ENCODE measurements at regions not wholly inside any gene's neighbourhood (a gene's known extent, or its start where the extent isn't known, plus 50 kb on each side); places are given as distances from the start of the nearest gene placed in this dataset.

DNA sequence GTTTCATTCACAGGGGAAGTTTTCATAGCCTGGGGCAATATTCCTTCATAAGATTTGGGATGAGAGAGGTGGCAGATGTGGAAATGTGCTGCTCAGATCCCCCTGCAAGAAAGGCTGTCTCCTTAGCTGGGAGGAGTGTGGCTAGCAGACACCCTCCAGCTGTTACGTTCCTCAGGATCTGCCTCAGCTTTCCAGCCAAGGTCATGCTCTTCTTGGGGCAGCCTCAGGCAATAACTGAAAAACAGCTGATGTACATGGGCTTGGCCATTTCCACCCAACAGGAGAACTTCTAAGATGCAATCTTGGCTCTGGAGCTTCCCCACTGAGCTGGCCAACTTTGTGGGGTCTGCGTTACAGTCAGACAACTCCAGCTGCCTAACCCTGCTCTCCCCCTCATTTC, 51.3 kb upstream of the SEPTIN7 start:
- no peaks in the 10 kb centered on the region for H3K36me3 ChIP-seq (ENCODE audit: control insufficient read depth in 2 of 4, insufficient read depth in 4 of 4, low read length in 3 of 4)
- TF ChIP-seq TBP (IDR thresholded peaks at IDR 0.05; ENCODE audit: low read depth, low read length) = no peak
- no peak for TF ChIP-seq POLR2AphosphoS5 (IDR thresholded peaks at IDR 0.05; ENCODE audit: low read depth, low read length)
- no peak for TF ChIP-seq JUND (IDR thresholded peaks at IDR 0.05; ENCODE audit: low read length)
- no peak for TF ChIP-seq YY1 (IDR thresholded peaks at IDR 0.05; ENCODE audit: low read depth, low read length)
- TF ChIP-seq NRF1 (IDR thresholded peaks at IDR 0.05; ENCODE audit: low read depth, low read length) = no peak
- no peak for TF ChIP-seq CBX8 (IDR thresholded peaks at IDR 0.05; ENCODE audit: borderline replicate concordance, low read depth, low read length)
- TF ChIP-seq CHD1 (IDR thresholded peaks at IDR 0.05; ENCODE audit: low read depth, low read length) = no peak
- TF ChIP-seq TAF1 (IDR thresholded peaks at IDR 0.05; ENCODE audit: low read depth, low read length) = no peak
- no peak for TF ChIP-seq KDM5A (IDR thresholded peaks at IDR 0.05; ENCODE audit: low read length)
- TF ChIP-seq TAF7 (optimal IDR thresholded peaks at IDR 0.05; ENCODE audit: borderline replicate concordance, low read depth, low read length) = no peak
- TF ChIP-seq, protein P1, sequence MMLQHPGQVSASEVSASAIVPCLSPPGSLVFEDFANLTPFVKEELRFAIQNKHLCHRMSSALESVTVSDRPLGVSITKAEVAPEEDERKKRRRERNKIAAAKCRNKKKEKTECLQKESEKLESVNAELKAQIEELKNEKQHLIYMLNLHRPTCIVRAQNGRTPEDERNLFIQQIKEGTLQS (IDR thresholded peaks at IDR 0.05; ENCODE audit: insufficient read depth, low read depth, low read length) = no peak
- no peak for TF ChIP-seq ASH2L (IDR thresholded peaks at IDR 0.05; ENCODE audit: low read length)
- TF ChIP-seq, protein P2, sequence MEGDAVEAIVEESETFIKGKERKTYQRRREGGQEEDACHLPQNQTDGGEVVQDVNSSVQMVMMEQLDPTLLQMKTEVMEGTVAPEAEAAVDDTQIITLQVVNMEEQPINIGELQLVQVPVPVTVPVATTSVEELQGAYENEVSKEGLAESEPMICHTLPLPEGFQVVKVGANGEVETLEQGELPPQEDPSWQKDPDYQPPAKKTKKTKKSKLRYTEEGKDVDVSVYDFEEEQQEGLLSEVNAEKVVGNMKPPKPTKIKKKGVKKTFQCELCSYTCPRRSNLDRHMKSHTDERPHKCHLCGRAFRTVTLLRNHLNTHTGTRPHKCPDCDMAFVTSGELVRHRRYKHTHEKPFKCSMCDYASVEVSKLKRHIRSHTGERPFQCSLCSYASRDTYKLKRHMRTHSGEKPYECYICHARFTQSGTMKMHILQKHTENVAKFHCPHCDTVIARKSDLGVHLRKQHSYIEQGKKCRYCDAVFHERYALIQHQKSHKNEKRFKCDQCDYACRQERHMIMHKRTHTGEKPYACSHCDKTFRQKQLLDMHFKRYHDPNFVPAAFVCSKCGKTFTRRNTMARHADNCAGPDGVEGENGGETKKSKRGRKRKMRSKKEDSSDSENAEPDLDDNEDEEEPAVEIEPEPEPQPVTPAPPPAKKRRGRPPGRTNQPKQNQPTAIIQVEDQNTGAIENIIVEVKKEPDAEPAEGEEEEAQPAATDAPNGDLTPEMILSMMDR (IDR thresholded peaks at IDR 0.05; ENCODE audit: control extremely low read depth in 1 of 3, insufficient read depth in 1 of 3, low read depth in 1 of 3, low read length in 3 of 3) = no peak

More for the DNA sequence above, 51.3 kb upstream of the SEPTIN7 start:
- Histone ChIP-seq H4K20me1 (replicated peaks in 1 of 2; ENCODE audit: control insufficient read depth in 1 of 2, insufficient read depth in 2 of 2, low read length in 2 of 2) (no peaks in the 10 kb centered on the region), H2BK120ac (replicated peaks; ENCODE audit: low read depth, low read length) (no peak overlapping the region), H2BK20ac (ENCODE audit: low read length) (no peak overlapping the region), H3K56ac (replicated peaks; ENCODE audit: insufficient read length, low read depth, low read length) (no peak overlapping the region), H4K5ac (ENCODE audit: insufficient read length, low read depth, low read length) (no peak overlapping the region), H3K23ac (ENCODE audit: insufficient read length) (no peak overlapping the region), H2AK5ac (ENCODE audit: low read depth, low read length) (no peak overlapping the region), H3K9ac (replicated peaks in 1 of 4; ENCODE audit: extremely low read depth in 1 of 4, low read depth in 3 of 4, low read length in 3 of 4) (no peak overlapping the region), H3K18ac (ENCODE audit: extremely low read depth, low read length) (no peak overlapping the region), H3K27ac (ENCODE audit: low read depth, low read length) (no peak overlapping the region), H3K9me3 (ENCODE audit: insufficient read depth in 2 of 2, low read depth in 1 of 2, low read length in 1 of 2) (no peaks in the 10 kb centered on the region), H3K4ac (replicated peaks; ENCODE audit: insufficient read length, low read depth, low read length) (no peak overlapping the region), H3K14ac (ENCODE audit: insufficient read length) (no peak overlapping the region), H2BK5ac (ENCODE audit: low read depth, low read length) (no peak overlapping the region), H3K4me1 (replicated peaks in 1 of 4; ENCODE audit: control insufficient read depth in 3 of 4, insufficient read depth in 4 of 4, low read length in 3 of 4) (peaks cover 0 to 7% (median 2%) of the 10 kb centered on the region in 4 experiments; a peak in 1 of 7 replicates), H3K4me3 (ENCODE audit: extremely low read depth in 1 of 4, insufficient read depth in 2 of 4, low read depth in 3 of 4, low read length in 4 of 4) (no peak overlapping the region), H3K27me3 (replicated peaks in 1 of 4; ENCODE audit: control insufficient read depth in 3 of 4, extremely low read depth in 1 of 4, insufficient read depth in 3 of 4, low read length in 3 of 4) (no peaks in the 10 kb centered on the region), H3K79me1 (ENCODE audit: low read depth, low read length) (no peaks in the 10 kb centered on the region), H2BK15ac (ENCODE audit: low read length) (no peak overlapping the region), H3K4me2 (ENCODE audit: insufficient read depth in 1 of 2, low read depth in 2 of 2, low read length in 2 of 2) (no peak overlapping the region), H3K79me2 (ENCODE audit: control insufficient read depth in 1 of 2, insufficient read depth in 2 of 2, low read length in 2 of 2) (no peaks in the 10 kb centered on the region), H2AFZ (ENCODE audit: low read length) (no peak overlapping the region), H3K23me2 (ENCODE audit: low read depth, low read length) (no peaks in the 10 kb centered on the region), H4K91ac (replicated peaks; ENCODE audit: insufficient read length, low read length) (no peak overlapping the region), H4K8ac (ENCODE audit: extremely low read depth, insufficient read depth, low read length) (no peak overlapping the region), H2BK12ac (ENCODE audit: low read depth, low read length) (no peak overlapping the region)
- DNase-seq (ENCODE audit: low read depth in 1 of 2, low spot score in 2 of 2) = no peak
- WGBS, 2 experiments (ENCODE audit: extremely low coverage in 1 of 2, insufficient coverage in 1 of 2, insufficient read length in 1 of 2, insufficient replicate concordance in 2 of 2, low coverage in 1 of 2, low lambda C conversion rate in 2 of 2, missing lambda C conversion rate in 1 of 2) = 92% methylated on average over 2 of the region's 2 CpGs; no CpG with 5 or more reads in 1 of the 2 experiments
- ChIA-PET POLR2A (ENCODE audit: partially characterized antibody) (no interaction called here), CTCF (ENCODE audit: partially characterized antibody) (interaction anchor here (1.0 kb wide), 1 partner anchor 40 kb away, joined by 3 read pairs; no protein-coding TSS in a partner anchor)
- FAIRE-seq = no peak
